GM12891 (cell line): ENCODE measurements at regions not wholly inside any gene's neighbourhood (a gene's known extent, or its start where the extent isn't known, plus 50 kb on each side); places are given as distances from the start of the nearest gene placed in this dataset.

Source experiments
- POLR2A ChIP-seq: IDR thresholded peaks from 2 replicates; pipeline ENCODE4 v1.6.1; 2011; ENCODE audit warnings: low read depth, low read length, control low read depth
- POLR2AphosphoS5 ChIP-seq: IDR thresholded peaks from 2 replicates; pipeline ENCODE4 v1.6.1; 2011; ENCODE audit warnings: low read depth, low read length, control low read depth
- SPI1 ChIP-seq: IDR thresholded peaks from 2 replicates; pipeline ENCODE4 v1.6.1; 2011; ENCODE audit warnings: low read depth, low read length, control low read depth
- TAF1 ChIP-seq: IDR thresholded peaks from 2 replicates; pipeline ENCODE4 v1.6.1; 2011; ENCODE audit warnings: low read depth, low read length, control low read depth

DNA sequence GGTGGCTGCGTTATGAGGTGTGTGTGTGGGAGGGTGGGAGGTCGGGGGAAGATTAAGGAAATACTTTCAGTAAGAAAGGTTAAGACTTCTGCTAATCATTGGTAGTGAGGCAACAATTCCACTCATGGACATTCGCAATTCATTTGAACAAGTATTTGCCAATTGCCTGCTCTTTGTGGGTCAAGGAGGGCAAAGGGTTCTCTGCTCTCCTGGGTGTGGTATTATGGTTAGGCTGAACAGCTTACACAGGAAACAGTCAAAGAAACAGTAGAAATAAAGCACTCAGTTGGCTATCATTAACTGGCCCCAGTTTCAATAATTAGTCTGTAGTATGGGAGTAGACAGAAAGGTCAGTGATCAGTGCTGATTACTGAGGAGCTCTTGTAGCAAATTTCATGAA, 357.0 kb upstream of the FANCL start:
- TF ChIP-seq POLR2AphosphoS5 (no peak), POLR2A (no peak), SPI1 (no peak), TAF1 (no peak)
